Endothelial cell of umbilical vein (primary cell): ENCODE measurements at regions not wholly inside any gene's neighbourhood (a gene's known extent, or its start where the extent isn't known, plus 50 kb on each side); places are given as distances from the start of the nearest gene placed in this dataset.

Experiments
- BruUV-seq: library from RNA; stranded (reverse); fragments of 400-500 nt; replicated peaks from 2 replicates; lab custom pipeline; 2021; lab: Mats Ljungman, UMichigan
- CTCF ChIA-PET: fragments of 300-600, 350-600 bp; sonication (Branson Sonifier 250); formaldehyde crosslinking; loops from one replicate; lab custom pipeline; 2021; ENCODE audit warnings: antibody characterized with exemption, inconsistent platforms; lab: Charles Lee
- POLR2A ChIA-PET: fragments of 300-600, 350-600 bp; sonication (Branson Sonifier 250); formaldehyde crosslinking; loops from one replicate; lab custom pipeline; 2021; ENCODE audit warnings: antibody characterized with exemption, inconsistent platforms; lab: Charles Lee
- DNase-seq: peaks from one replicate; pipeline ENCODE4 v3.0.0-alpha.2; 2011; ENCODE audit warnings: low read depth, low spot score
- FAIRE-seq: peaks from 2 replicates; lab custom pipeline; 2011; peaks lifted over from hg19 to GRCh38; lab: Jason Lieb, UNC
- H2AFZ ChIP-seq: 2 replicates; pipeline ENCODE4 v1.6.0; 2012; ENCODE audit warnings: low read depth, low read length, control low read depth, inconsistent platforms
- H3K27ac ChIP-seq: 2 replicates; pipeline ENCODE4 v1.5.1; 2011; ENCODE audit warnings: low read depth, mild to moderate bottlenecking, control low read depth, low read length, moderate library complexity; ENCODE audit not compliant: insufficient read depth
- H3K27me3 ChIP-seq, 2 experiments: 2 replicates each; pipeline versions ENCODE4 v1.6.0 to v1.6.1; 2011; ENCODE audit warnings: low read length in 2 of 2, mixed read lengths in 1 of 2; ENCODE audit not compliant: control insufficient read depth in 2 of 2, insufficient read depth in 2 of 2
- H3K36me3 ChIP-seq, 2 experiments: 2 replicates in 1 of 2; 3 replicates in 1 of 2; pipeline ENCODE4 v1.5.1; 2011; ENCODE audit warnings: low read length in 2 of 2, mild to moderate bottlenecking in 1 of 2, moderate library complexity in 1 of 2; ENCODE audit not compliant: control insufficient read depth in 2 of 2, insufficient read depth in 2 of 2; ENCODE audit errors: extremely low read depth in 1 of 2
- H3K4me1 ChIP-seq: 3 replicates; pipeline ENCODE4 v1.5.1; 2011; ENCODE audit warnings: mild to moderate bottlenecking, low read length; ENCODE audit not compliant: control insufficient read depth, insufficient read depth; ENCODE audit errors: extremely low read depth
- H3K4me2 ChIP-seq: 2 replicates; pipeline ENCODE4 v1.6.1; 2011; ENCODE audit warnings: low read length, control low read depth, mixed read lengths; ENCODE audit not compliant: insufficient read depth
- H3K4me3 ChIP-seq, 3 experiments: fragments of 200-600 bp in 1 of 3; sonication (generic), shearing (Covaris generic) in 1 of 3; replicated peaks in 1 of 3; 2 replicates each; pipeline ENCODE4 v1.5.1; 2011 to 2016; ENCODE audit warnings: control low read depth in 3 of 3, low read length in 3 of 3, mild to moderate bottlenecking in 2 of 3, inconsistent platforms in 1 of 3, low read depth in 1 of 3, moderate library complexity in 1 of 3; ENCODE audit not compliant: insufficient read depth in 1 of 3
- H3K79me2 ChIP-seq: 2 replicates; pipeline ENCODE4 v1.6.0; 2012; ENCODE audit warnings: low read length, inconsistent platforms; ENCODE audit not compliant: control insufficient read depth, insufficient read depth
- H3K9ac ChIP-seq: replicated peaks from 2 replicates; pipeline ENCODE3; 2011; ENCODE audit warnings: low read length, control low read depth; ENCODE audit not compliant: insufficient read depth; ENCODE audit errors: extremely low read depth
- H3K9me1 ChIP-seq: replicated peaks from 3 replicates; pipeline ENCODE4 v1.6.0; 2011; ENCODE audit warnings: mild to moderate bottlenecking, low read length; ENCODE audit not compliant: control insufficient read depth, insufficient read depth; ENCODE audit errors: extremely low read depth
- H3K9me3 ChIP-seq: replicated peaks from 2 replicates; pipeline ENCODE4 v1.5.1; 2012; ENCODE audit warnings: low read length, inconsistent platforms; ENCODE audit not compliant: control insufficient read depth, insufficient read depth
- H4K20me1 ChIP-seq: replicated peaks from 2 replicates; pipeline ENCODE3; 2011; ENCODE audit warnings: mild to moderate bottlenecking, low read length; ENCODE audit not compliant: control insufficient read depth, insufficient read depth; ENCODE audit errors: extremely low read depth
- CTCF ChIP-seq, 2 donors: IDR thresholded peaks; 1 replicate in 1 of 2; 2 replicates in 1 of 2; pipeline ENCODE4 v1.5.1; 2011; ENCODE audit warnings: low read length in 2 of 2, mild to moderate bottlenecking in 2 of 2, moderate library complexity in 2 of 2, control low read depth in 1 of 2, inconsistent platforms in 1 of 2, low read depth in 1 of 2; ENCODE audit not compliant: insufficient read depth in 1 of 2; ENCODE audit errors: extremely low read depth in 1 of 2
- EZH2 ChIP-seq: IDR thresholded peaks from 2 replicates; pipeline ENCODE4 v1.6.1; 2012; ENCODE audit warnings: borderline replicate concordance, low read depth, mild to moderate bottlenecking, moderate library complexity, low read length, inconsistent platforms; ENCODE audit not compliant: severe bottlenecking
- FOS ChIP-seq: IDR thresholded peaks from 2 replicates; pipeline ENCODE4 v1.6.1; 2011; ENCODE audit warnings: mild to moderate bottlenecking, low read length, moderate library complexity, borderline replicate concordance; ENCODE audit not compliant: insufficient read depth
- GATA2 ChIP-seq: IDR thresholded peaks from 2 replicates; pipeline ENCODE4 v1.7.0; 2011; ENCODE audit warnings: low read depth, mild to moderate bottlenecking, moderate library complexity, mixed read lengths, low read length; ENCODE audit not compliant: insufficient read length, insufficient read depth
- JUN ChIP-seq: IDR thresholded peaks from 2 replicates; pipeline ENCODE4 v1.6.1; 2011; ENCODE audit warnings: borderline replicate concordance, low read depth; ENCODE audit not compliant: insufficient read length, insufficient read depth
- MAX ChIP-seq: IDR thresholded peaks from 2 replicates; pipeline ENCODE4 v1.6.1; 2011; ENCODE audit not compliant: insufficient read depth, insufficient read length
- MYC ChIP-seq: IDR thresholded peaks from one replicate; pipeline ENCODE4 v1.6.1; 2011; ENCODE audit warnings: mild to moderate bottlenecking, low read depth, low read length
- POLR2A ChIP-seq: IDR thresholded peaks from 2 replicates; pipeline ENCODE4 v1.6.1; 2012; ENCODE audit warnings: low read depth, mild to moderate bottlenecking, control low read depth, low read length
- POLR2AphosphoS5 ChIP-seq: IDR thresholded peaks from 2 replicates; pipeline ENCODE4 v1.6.1; 2012; ENCODE audit warnings: low read depth, mild to moderate bottlenecking, control low read depth, low read length, moderate library complexity; ENCODE audit not compliant: insufficient read depth
- dilution Hi-C: fragments of 300-500 bp; cut with MboI; formaldehyde crosslinking; loops from one replicate; pipeline ENCODE4 v1.15.0; 2019; ENCODE audit warnings: low sequenced_read_pairs; ENCODE audit not compliant: extremely low pct_ligation_motif_present
- intact Hi-C: fragments of 100-400 bp; cut with micrococcal nuclease; formaldehyde crosslinking; loops from one replicate; pipeline ENCODE4 v1.10.0; 2022

- Histone ChIP-seq H2AFZ (no peak overlapping the region), H4K20me1 (no peaks in the 10 kb centered on the region), H3K4me3 (no peak overlapping the region), H3K9me1 (no peaks in the 10 kb centered on the region), H3K9ac (no peak overlapping the region), H3K27ac (no peak overlapping the region), H3K27me3 (no peaks in the 10 kb centered on the region), H3K9me3 (no peaks in the 10 kb centered on the region), H3K36me3 (no peaks in the 10 kb centered on the region), H3K79me2 (no peaks in the 10 kb centered on the region), H3K4me2 (no peak overlapping the region), H3K4me1 (no peaks in the 10 kb centered on the region)
- DNase-seq (no peak), FAIRE-seq (no peak)
- TF ChIP-seq GATA2 (no peak), FOS (no peak), CTCF (IDR thresholded peaks at IDR 0.05; ENCODE audit: extremely low read depth in 1 of 2, insufficient read depth in 1 of 2, low read depth in 1 of 2, low read length in 2 of 2) (no peak), EZH2 (no peak), POLR2A (no peak), JUN (no peak)
- ChIA-PET POLR2A (no interaction called here), CTCF (no interaction called here)
- BruUV-seq: no TSS peak
- intact Hi-C loops: no loop called here
- dilution Hi-C loops: no loop called here
Measured at GRCh38 chr10:108598831-108599230, 1324.5 kb downstream of the XPNPEP1 start.

GRCh38 chr10:108598320-108598695, 1325.0 kb downstream of the XPNPEP1 start:
- intact Hi-C loops: no loop called here
- Histone ChIP-seq H4K20me1 (no peaks in the 10 kb centered on the region), H3K4me3 (no peak overlapping the region), H3K36me3 (no peaks in the 10 kb centered on the region), H3K9ac (no peak overlapping the region), H3K4me2 (no peak overlapping the region), H3K27ac (no peak overlapping the region), H3K27me3 (no peaks in the 10 kb centered on the region), H3K9me1 (no peaks in the 10 kb centered on the region), H3K4me1 (no peaks in the 10 kb centered on the region), H2AFZ (no peak overlapping the region), H3K79me2 (no peaks in the 10 kb centered on the region), H3K9me3 (no peaks in the 10 kb centered on the region)
- CTCF ChIA-PET: no interaction called here
- FAIRE-seq: no peak
- POLR2A ChIA-PET: no interaction called here
- dilution Hi-C loops: no loop called here
- no peak for DNase-seq
- TF ChIP-seq POLR2AphosphoS5 (no peak), EZH2 (no peak), GATA2 (no peak), CTCF (IDR thresholded peaks at IDR 0.05; ENCODE audit: extremely low read depth in 1 of 2, insufficient read depth in 1 of 2, low read depth in 1 of 2, low read length in 2 of 2) (no peak), JUN (no peak), MYC (no peak), POLR2A (no peak), MAX (no peak), FOS (no peak)
- BruUV-seq: no TSS peak
